ENCODE measurements at regions not wholly inside any gene's neighbourhood (a gene's known extent, or its start where the extent isn't known, plus 50 kb on each side); places are given as distances from the start of the nearest gene placed in this dataset.
A peak's percentile ranks its signal among the peaks of the same experiment; 100 is the strongest.
"Not testable (repeated sequence)": the region's sequence is repeated elsewhere in the genome, so short reads cannot be mapped to it uniquely, and the experiment has no call there.

GRCh38 chr3:159886050-159886449, 102.6 kb upstream of the IL12A start:
- DNase-seq: no peak

GRCh38 chr3:159886530-159886929, 102.1 kb upstream of the IL12A start:
- DNase-seq: not testable (repeated sequence)

GRCh38 chr3:159887168-159887567, 101.5 kb upstream of the IL12A start:
- no peak for DNase-seq

- DNase-seq: no peak
Measured at GRCh38 chr3:159887911-159888310, 100.7 kb upstream of the IL12A start.

- peak; percentile 28 for DNase-seq
Measured at GRCh38 chr3:159892171-159892795, 96.4 kb upstream of the IL12A start.

- no peak for DNase-seq
Measured at GRCh38 chr3:159892801-159893200, 95.8 kb upstream of the IL12A start.

DNA sequence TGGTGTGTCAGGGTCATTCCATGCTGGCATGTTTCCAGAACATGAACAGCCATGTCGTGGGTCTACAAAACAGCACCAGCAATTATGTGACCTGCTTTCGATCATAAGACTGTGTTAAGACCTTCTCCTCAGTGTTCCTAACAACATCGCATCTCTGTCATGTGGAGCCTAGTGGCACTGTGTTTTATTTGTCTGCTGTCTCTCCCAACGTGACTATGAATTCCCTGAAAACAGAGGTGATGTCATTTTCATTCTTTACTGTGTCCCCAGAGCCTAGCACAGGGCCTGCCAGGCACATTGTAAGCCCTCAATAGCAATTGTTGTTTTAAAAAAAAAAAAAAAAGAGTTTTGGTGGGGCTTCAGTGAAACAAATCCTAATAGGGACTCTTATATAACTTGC, 94.2 kb upstream of the IL12A start:
- DNase-seq: no peak

- no peak for DNase-seq
Measured at GRCh38 chr3:159895430-159895829, 93.2 kb upstream of the IL12A start.

DNA sequence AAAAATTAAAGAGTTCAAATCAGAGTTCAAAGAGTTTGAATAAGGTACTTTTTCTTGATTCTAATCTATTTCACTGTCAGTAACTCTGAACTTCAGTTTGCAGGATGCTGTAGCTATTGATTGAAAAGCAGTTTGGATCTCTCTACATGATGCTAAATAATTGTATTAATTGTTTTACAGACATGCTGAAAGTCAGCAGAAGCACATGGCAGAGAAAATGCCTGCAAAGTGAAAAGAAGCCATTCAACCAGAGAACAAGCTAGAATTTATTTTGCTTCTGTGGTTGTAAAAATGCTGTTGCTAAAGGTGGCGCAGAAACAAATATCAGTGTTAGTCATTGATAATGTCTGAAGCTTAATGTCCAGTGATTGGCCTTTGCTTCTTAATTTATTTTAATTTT, 92.1 kb upstream of the IL12A start:
- no peak for DNase-seq

GRCh38 chr3:159897331-159898075, 91.1 kb upstream of the IL12A start:
- DNase-seq: no peak

- no peak for DNase-seq
Measured at GRCh38 chr3:159898147-159898546, 90.5 kb upstream of the IL12A start.

DNA sequence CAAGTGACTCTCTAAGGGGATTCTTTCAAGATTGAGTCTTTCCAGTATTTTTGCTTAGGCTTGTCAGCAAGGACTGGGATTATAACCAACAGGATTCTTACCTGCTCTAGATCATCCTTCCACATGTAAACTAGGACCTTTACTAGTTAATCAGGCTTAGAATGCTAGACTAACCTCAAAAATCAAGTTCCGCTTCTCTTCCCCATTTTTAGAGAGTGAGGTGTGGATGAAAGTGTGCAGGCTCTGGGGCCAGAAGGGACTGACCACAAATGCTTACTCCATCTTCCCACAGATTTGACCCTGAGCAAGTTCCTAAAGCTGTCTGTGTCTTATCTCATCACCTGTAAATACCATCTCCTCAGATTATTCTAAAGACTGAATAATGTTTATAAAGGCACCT, 89.5 kb upstream of the IL12A start:
- no peak for DNase-seq

DNA sequence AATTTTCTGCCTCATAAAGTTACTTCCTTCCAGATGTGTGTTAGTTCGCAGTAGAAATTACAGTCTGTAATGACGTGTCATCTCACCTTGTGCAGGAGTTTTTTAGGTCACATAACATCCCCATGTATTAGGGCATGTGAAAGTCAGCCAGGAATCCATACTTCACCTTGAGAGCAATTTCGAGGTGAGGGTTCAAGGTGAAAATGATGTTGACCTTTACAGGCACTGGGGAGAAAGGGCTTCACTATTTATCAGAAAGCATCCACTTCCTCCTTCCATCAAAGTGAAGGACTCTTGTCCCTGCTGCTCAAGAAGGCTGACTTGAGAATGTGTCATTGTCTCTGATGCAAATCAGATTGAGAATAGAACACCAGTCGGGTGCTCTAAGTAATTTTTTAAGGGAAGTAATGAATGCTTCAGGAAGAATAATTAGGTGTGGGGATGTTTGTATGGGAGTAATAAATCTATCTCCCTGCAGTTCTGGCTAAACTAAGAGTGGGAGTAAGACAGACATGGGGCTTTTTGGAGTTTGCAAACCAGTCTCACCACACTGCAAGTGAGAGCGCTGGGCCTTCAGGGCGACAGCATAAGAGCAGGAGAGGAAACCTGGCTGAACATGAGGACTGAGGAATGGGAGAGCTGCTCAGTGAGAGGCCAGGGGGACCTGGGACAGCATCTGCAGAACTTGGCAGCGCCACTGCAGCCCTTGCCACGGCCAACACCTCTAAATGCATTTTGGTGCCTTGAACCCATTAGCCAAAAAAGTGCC, 85.9 kb upstream of the IL12A start:
- no peak for DNase-seq

DNA sequence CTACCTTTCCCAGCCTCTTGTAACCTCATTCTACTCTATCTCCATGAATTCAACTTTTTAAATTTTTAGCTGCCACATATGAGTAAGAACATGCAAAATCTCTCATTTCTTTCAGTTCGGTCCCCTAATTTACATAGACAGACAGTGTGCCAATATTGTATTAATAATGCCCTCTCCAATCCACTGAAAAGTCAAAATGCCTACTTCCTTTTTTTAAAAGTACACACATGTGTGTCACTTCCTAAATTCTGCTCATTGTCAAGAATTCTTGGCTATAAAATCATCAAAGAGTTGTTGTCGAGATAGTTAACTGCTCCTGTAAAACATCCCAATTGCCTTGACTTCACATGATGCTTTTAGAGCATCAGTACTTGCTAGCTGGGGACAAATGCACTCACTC, 84.2 kb upstream of the IL12A start:
- DNase-seq: no peak

- DNase-seq: no peak
Measured at GRCh38 chr3:159904911-159905310, 83.7 kb upstream of the IL12A start.

GRCh38 chr3:159907828-159908227, 80.8 kb upstream of the IL12A start:
- no peak for DNase-seq

GRCh38 chr3:159910991-159911663, 77.5 kb upstream of the IL12A start:
- DNase-seq: no peak

- DNase-seq: no peak
Measured at GRCh38 chr3:159911664-159912037, 77.0 kb upstream of the IL12A start.

- no peak for DNase-seq
Measured at GRCh38 chr3:159913712-159914414, 74.8 kb upstream of the IL12A start.

DNA sequence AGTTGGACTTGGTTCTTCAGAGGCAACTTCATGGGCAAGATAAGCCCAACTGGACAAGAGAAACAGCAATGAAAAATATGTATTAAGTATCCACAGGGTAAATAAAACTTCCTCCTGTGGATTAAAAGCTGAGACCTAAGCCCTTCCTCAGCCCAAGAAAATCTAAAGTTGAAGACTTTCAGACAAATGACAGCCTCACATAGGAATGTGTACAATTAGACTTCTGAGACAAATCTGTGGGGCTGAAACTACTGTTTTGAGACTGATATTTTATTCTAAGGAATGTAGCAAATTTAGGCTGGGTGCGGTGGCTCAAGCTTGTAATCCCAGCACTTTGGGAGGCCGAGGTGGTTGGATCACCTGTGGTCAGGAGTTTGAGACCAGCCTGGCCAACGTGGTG, 74.2 kb upstream of the IL12A start:
- DNase-seq: no peak

DNA sequence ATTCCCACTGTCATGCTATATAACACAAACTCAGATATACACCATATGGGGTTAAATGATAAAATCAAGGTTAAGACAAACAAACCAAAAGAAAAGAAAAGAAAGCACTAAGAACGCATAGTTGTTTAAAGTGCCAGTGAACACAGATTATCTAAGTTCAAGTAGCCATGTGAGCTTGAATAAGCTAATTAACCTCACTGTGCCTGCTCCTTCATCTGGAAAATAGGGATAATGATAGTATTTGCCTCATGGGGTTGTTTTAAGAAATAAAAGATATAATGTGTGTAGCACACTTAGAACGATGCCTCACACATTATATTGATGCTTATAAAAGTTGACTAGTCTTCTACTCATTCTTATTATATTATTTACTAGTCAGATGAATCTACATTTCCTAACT, 72.6 kb upstream of the IL12A start:
- no peak for DNase-seq

DNA sequence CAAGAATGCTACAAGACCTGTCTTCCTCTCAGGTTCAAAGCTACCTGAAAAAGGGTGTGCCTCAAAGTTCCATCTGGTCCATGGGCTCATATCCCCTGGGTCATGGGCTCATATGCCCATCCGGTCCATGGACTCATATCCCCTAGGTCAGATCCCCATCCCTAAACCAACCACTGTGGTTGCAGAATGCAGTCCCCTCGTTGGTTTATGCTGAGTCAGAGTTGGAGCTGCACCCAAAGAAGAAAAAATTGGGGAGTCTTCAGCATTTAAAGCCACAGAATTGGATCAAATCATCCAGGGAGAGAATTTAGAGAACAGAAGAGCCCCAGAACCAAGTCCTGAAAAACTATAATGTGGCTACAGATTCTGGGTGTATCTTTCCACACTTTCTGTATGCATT, 71.5 kb upstream of the IL12A start:
- no peak for DNase-seq

DNA sequence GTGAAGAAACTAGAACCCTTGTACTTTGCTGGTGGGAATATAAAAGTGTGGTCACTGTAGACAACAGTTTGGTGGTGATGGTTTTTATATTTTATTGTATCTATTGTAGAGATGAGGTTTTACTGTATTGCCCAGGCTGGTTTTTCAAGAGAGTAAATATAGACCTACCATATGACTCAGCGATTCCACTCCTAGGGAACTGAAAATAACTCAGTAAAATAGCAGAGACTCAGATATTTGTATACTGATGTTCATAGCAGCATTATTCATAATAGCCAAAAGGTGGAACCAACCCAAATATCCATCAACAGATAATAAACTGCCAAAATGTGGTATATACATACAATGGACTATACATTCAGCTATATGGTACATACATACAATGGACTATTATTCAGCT, 68.8 kb upstream of the IL12A start:
- no peak for DNase-seq

All from NCI-H2171 treated with DMSO at 0.1 percent for 48 hours (cell line).